ENCODE measurements at regions not wholly inside any gene's neighbourhood (a gene's known extent, or its start where the extent isn't known, plus 50 kb on each side); places are given as distances from the start of the nearest gene placed in this dataset.

- DNase-seq = no peak
- H3K9me3 Mint-ChIP-seq (ENCODE audit: unreplicated experiment) = no peaks in the 10 kb centered on the region
- ChIA-PET CTCF (no interaction called here), POLR2A (interaction anchor here (0.7 kb wide), 1 partner anchor 215 kb away, joined by 3 read pairs; no protein-coding TSS in a partner anchor)
- H3K9me3 ChIP-seq = no peaks in the 10 kb centered on the region
- no peaks in the 10 kb centered on the region for H3K27me3 ChIP-seq (replicated peaks; ENCODE audit: control insufficient read depth, insufficient read depth, low read length)
- peaks cover 6% of the 10 kb centered on the region for H3K36me3 Mint-ChIP-seq (ENCODE audit: insufficient read depth, unreplicated experiment)
- H3K4me1 ChIP-seq = no peaks in the 10 kb centered on the region
- intact Hi-C loops (cut with micrococcal nuclease; ENCODE audit: unreplicated experiment) = no loop called here
- H3K4me3 Mint-ChIP-seq (ENCODE audit: unreplicated experiment) = no peak overlapping the region
- H3K27me3 Mint-ChIP-seq (ENCODE audit: insufficient read depth, unreplicated experiment) = no peaks in the 10 kb centered on the region
- H3K36me3 ChIP-seq (ENCODE audit: control insufficient read depth, insufficient read depth, low read length) = no peaks in the 10 kb centered on the region
- no peak overlapping the region for H3K27ac Mint-ChIP-seq (ENCODE audit: unreplicated experiment)
- BruUV-seq (replicated peaks) = no TSS peak
- no peak for TF ChIP-seq CTCF (IDR thresholded peaks at IDR 0.05; ENCODE audit: insufficient read depth in 1 of 2, low read depth in 1 of 2, low read length in 1 of 2, severe bottlenecking in 1 of 2, unreplicated experiment in 1 of 2)
- no peak overlapping the region for H3K4me3 ChIP-seq (ENCODE audit: low read depth, low read length)
- H3K4me1 Mint-ChIP-seq (ENCODE audit: low read depth, unreplicated experiment) = peaks cover 21% of the 10 kb centered on the region
Observed at GRCh38 chrX:71000139-71000538, 68.0 kb downstream of the SNX12 start.

- CTCF ChIA-PET = interaction anchor here (1.0 kb wide), 1 partner anchor 184 kb away, joined by 3 read pairs; no protein-coding TSS in a partner anchor
- no TSS peak for BruUV-seq (replicated peaks)
- intact Hi-C loops (cut with micrococcal nuclease; ENCODE audit: unreplicated experiment) = loop anchor here (1.0 to 10.0 kb wide), 4 partner anchors 96 to 349 kb away; partner anchors contain the start of gene FOXO4
Observed at GRCh38 chrX:70998411-70999027, 67.6 kb upstream of the SLC7A3 start.

GRCh38 chrX:70995338-70995737 is 64.4 kb upstream of the SLC7A3 start:
- Mint-ChIP-seq H3K27ac (ENCODE audit: unreplicated experiment) (no peak overlapping the region), H3K4me3 (ENCODE audit: unreplicated experiment) (no peak overlapping the region), H3K9me3 (ENCODE audit: unreplicated experiment) (no peaks in the 10 kb centered on the region), H3K4me1 (ENCODE audit: low read depth, unreplicated experiment) (peaks cover 13% of the 10 kb centered on the region), H3K36me3 (ENCODE audit: insufficient read depth, unreplicated experiment) (peaks cover 6% of the 10 kb centered on the region), H3K27me3 (ENCODE audit: insufficient read depth, unreplicated experiment) (no peaks in the 10 kb centered on the region)
- H3K4me1 ChIP-seq = no peaks in the 10 kb centered on the region
- POLR2A ChIA-PET = no interaction called here
- no peaks in the 10 kb centered on the region for H3K27me3 ChIP-seq (replicated peaks; ENCODE audit: control insufficient read depth, insufficient read depth, low read length)
- DNase-seq = no peak
- H3K36me3 ChIP-seq (ENCODE audit: control insufficient read depth, insufficient read depth, low read length) = no peaks in the 10 kb centered on the region
- CTCF ChIA-PET = no interaction called here
- intact Hi-C loops (cut with micrococcal nuclease; ENCODE audit: unreplicated experiment) = loop anchor here (5.0 to 10.0 kb wide), 2 partner anchors 99 to 352 kb away; partner anchors contain the start of gene FOXO4
- no peak for TF ChIP-seq CTCF (IDR thresholded peaks at IDR 0.05; ENCODE audit: insufficient read depth in 1 of 2, low read depth in 1 of 2, low read length in 1 of 2, severe bottlenecking in 1 of 2, unreplicated experiment in 1 of 2)
- H3K4me3 ChIP-seq (ENCODE audit: low read depth, low read length) = no peak overlapping the region
- BruUV-seq (replicated peaks) = no TSS peak
- H3K9me3 ChIP-seq = no peaks in the 10 kb centered on the region

More at GRCh38 chrX:70998411-70999027, 67.6 kb upstream of the SLC7A3 start:
- Histone ChIP-seq H3K4me3 (ENCODE audit: low read depth, low read length) (no peak overlapping the region), H3K4me1 (no peaks in the 10 kb centered on the region), H3K36me3 (ENCODE audit: control insufficient read depth, insufficient read depth, low read length) (no peaks in the 10 kb centered on the region), H3K27me3 (replicated peaks; ENCODE audit: control insufficient read depth, insufficient read depth, low read length) (no peaks in the 10 kb centered on the region), H3K9me3 (no peaks in the 10 kb centered on the region)
- POLR2A ChIA-PET = no interaction called here
- peak in 1 of 2 experiments; percentile 51 for TF ChIP-seq CTCF (IDR thresholded peaks at IDR 0.05; ENCODE audit: insufficient read depth in 1 of 2, low read depth in 1 of 2, low read length in 1 of 2, severe bottlenecking in 1 of 2, unreplicated experiment in 1 of 2)
- Mint-ChIP-seq H3K36me3 (ENCODE audit: insufficient read depth, unreplicated experiment) (peaks cover 6% of the 10 kb centered on the region), H3K27me3 (ENCODE audit: insufficient read depth, unreplicated experiment) (no peaks in the 10 kb centered on the region), H3K9me3 (ENCODE audit: unreplicated experiment) (no peaks in the 10 kb centered on the region), H3K4me1 (ENCODE audit: low read depth, unreplicated experiment) (peaks cover 21% of the 10 kb centered on the region), H3K27ac (ENCODE audit: unreplicated experiment) (no peak overlapping the region), H3K4me3 (ENCODE audit: unreplicated experiment) (no peak overlapping the region)
- peak; percentile 45 to 50 for DNase-seq
